ENCODE measurements at regions not wholly inside any gene's neighbourhood (a gene's known extent, or its start where the extent isn't known, plus 50 kb on each side); places are given as distances from the start of the nearest gene placed in this dataset.

DNA sequence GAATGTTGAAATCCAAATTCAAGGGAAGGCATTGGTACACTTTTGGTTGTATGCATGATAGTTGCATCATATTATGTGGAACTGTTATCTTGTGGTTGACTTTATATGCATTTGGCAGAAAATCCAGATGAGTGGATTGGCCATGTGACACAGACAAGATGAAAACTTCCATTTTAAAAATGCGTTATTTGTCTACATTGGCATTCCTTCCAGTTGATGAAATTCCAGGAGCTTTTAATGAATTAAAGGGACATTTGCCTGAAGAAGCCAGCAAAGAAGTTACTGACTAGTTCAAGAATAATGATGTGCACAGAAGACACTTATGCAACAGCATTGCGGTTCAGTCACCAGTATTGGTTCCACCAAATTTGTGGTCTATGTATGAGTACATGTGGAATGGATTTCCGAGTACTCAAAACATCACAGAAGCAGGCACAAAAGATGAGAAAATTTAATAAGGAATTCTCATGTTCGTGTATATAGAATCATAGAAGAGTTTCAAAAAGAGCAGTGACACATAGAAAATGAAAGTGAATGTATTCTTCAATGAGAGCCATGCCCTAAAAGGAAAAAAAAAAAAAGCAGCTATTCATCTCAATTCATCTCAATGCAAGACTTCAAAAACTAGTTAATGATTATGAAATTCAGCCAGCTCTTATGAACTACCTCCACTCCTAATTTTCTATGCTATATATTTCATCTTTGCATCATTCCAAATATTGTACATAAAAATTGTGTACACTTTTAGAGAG is 232.1 kb downstream of the RBM43 start:
- DNase-seq, result no peak

DNA sequence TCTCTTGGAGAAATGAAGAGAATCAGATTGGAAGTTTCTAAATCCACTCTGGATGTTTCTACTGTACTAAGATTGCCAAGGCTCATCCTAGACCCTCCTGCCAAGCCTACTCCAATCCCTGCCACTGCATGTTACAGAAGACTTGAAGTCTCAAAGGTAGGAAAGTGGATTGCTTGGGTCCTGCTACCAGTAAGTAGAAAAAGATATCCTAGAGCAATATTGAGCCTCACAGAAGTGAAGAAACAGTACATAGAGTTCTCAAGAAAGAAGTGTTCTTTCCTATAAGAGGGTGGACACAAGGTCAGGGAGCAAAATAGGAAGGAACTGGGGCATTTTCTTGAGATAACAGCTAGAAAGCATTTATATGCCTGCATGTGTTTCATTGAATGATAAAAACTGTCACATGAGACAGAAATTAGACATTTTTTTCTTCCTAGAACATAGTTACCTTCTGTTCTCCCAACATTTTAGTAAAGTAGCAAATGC is 232.9 kb downstream of the RBM43 start:
- no peak for DNase-seq

DNA sequence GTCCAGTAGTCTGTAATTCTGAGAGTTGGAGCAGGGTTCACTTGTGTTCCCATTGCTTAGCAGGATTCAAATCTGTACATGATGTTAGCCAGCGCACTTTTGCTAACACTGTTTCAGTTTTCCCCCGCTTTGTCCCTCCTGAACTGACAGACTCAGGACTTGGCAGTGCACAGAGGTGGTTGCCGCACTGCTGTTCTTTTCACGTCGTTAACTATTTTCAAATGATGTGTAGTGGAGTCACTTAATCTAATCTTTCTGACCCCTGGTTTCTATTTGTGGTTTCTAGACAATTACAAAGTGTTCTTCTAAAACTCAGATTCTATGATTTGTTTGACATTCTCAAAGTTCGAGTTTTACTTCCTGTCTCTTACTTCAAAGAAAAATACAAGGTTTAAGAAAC is 234.5 kb downstream of the RBM43 start:
- DNase-seq, result no peak

DNA sequence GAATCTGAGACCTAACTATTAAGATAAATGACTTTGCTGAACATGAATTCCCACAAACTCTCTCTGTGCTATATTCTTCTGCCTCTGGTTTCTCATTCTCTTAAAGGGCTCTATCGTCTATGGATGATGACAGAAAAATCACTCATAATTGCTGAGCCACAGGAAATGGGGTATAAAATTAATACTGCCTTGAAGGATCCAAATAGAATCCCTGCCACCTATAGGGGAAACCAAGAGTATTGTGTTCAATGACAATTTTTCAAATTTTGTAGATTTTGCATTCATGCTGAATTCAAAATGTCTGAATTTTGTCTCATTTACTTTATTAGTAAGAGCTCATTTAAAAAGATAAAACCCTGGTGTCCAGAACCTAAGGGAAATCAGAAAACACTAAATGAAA is 235.8 kb downstream of the RBM43 start:
- DNase-seq, result no peak

DNA sequence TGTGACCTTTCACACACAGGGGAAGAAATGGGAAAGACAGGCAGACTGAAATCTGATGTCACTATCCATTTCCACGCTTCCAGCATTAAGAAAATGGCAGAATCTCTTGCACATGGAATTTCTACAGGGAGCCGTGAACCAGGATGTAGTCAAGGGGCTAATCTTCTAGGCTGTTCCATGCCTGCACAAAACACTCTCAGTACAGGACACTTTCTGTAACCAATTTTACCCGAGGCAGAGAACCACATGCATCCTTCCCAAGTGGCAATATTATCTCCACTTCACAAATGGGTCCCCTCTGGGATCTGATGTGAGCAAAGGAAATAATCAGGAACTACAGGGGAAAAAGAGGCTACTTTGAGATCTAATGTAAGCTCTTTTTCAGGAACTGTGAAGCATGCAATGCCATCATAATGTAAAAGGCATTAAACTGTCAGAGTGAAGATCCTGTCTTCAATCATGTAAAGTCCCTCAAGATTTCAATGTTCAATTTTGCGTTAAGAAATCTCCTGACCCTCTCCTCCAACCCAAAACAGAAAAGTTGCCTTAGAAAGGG is 236.9 kb downstream of the RBM43 start:
- DNase-seq, result no peak

DNA sequence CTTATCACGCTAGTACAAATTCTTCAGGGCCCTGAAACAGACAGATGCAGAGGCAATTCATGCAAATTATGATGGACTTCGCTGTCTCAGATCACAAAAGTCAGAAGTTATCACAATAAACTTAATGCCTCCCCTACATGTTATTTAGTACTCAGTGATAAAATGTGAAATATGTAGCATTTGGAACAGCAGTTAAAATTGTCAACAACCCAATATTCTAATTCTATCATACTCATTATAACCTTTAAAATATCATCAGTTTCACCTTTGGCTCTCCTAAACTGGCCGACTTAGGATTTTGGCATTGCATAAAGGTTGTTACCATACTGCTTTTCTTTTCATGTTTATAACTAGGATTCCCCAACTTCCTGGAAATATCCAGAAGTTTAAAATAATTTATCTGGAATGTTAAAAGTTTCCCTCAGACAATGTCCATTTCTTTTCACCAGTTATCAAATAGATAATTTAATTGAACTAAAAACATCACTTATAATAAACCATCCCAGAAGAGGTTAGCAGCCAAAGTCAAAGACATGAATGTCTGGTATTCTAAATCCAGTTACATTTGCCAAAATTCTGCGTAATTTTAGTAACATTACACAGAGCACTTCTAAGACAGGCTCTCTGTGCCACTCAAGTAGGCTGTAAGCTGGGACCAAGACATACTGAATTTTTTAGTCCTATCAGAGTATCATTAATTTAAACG is 239.8 kb downstream of the RBM43 start:
- DNase-seq, result no peak

DNA sequence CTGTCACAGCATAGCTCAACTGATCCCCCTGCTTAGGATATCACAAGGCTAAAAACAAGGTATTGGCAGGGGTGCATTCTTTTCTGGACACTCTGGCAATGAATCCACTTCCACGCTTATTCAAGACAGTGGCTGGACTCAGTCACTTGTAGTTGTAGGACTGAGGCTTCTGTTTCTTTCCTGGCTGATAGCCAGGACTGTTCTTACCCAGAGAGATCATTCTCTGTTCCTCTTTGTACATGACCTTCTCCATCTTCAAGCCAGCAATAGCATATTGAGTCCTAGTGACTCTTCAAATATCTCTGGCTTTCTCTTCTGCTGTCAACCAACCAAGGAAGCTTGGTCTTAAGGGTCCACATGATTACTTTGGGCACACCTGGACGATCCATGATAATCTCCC is 241.3 kb downstream of the RBM43 start:
- no peak for DNase-seq

DNA sequence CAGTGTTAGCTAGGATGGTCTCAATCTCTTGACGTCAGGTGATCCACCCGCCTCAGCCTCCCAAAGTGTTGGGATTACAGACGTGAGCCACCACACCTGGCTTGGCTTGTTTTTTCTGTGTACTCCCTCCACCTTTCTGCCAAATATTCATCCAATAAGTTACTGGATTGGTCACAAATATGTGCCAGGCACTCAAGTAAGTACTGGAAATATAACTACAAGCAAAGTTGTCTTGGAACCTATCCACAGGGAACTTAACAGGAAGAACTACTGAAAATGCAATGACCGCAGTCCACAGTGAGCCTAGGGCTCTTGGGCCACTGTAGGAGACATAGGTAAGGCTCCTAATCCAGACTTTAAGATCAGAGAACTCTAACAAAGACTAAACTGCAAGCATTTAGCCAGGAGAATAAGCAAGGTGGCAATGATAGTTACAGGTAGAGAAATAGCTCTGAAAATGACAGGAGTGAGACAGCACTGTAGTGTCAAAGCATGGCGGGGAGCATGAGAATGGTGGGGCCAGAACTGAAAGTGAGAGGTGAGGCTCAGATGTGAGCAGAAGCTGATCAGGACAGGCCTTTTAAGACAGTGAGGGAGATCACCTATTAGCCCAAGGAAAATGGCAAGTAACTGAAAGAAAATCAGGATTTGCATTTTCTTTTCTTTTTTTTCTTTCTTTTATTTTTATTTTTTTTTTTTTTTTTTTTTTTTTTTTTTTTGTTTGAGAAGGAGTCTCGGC is 252.1 kb downstream of the RBM43 start:
- no peak for DNase-seq

DNA sequence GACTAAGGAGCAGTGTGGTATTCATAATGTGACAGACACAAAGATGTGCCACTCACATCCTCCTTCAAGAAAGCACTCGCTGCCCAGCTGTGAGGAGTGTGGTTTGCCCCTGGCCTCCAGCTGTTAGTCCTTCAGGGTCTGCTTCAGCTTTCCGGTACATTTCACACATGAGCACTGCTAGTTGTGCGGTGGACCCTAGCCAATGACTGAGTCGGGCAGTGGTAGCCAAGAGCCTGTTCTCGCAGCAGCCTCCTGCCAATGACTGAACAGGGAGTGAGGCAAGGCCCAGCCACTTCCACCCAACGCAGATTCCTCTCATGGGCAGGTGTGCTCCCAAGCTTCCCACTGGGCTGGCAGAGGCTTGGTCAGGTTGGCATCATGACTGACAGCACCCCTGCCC is 254.3 kb downstream of the RBM43 start:
- no peak for DNase-seq

DNA sequence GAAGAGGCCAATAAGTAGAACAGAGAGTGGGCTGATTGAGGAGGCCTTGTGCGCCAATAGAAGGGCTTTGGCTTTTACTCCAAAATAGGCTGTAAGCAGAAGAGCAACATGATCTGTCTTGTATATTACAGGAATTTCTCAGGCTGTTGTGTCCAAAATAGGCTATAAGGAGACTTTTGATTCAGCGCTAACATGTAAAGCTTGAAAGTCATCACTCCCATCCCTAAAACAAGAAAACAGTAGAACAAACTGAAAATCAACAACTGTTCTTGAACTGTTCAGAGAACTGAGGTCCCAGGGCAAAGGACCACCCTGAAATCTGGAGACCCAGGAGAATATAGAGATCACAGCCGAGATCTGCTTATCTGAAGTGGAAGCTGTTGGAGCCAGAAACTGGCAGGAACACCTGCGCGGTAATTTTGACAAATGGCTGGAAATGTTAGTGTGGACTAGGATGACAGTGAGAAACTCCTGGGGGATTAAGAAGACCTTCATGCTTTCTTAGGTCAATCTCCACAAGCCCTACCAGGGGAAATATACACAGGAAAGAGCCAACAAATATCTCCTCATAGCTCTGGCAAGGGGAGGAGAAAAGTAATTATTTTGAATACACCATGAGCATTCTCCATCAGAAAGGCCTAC is 258.6 kb downstream of the RBM43 start:
- DNase-seq, result no peak

DNA sequence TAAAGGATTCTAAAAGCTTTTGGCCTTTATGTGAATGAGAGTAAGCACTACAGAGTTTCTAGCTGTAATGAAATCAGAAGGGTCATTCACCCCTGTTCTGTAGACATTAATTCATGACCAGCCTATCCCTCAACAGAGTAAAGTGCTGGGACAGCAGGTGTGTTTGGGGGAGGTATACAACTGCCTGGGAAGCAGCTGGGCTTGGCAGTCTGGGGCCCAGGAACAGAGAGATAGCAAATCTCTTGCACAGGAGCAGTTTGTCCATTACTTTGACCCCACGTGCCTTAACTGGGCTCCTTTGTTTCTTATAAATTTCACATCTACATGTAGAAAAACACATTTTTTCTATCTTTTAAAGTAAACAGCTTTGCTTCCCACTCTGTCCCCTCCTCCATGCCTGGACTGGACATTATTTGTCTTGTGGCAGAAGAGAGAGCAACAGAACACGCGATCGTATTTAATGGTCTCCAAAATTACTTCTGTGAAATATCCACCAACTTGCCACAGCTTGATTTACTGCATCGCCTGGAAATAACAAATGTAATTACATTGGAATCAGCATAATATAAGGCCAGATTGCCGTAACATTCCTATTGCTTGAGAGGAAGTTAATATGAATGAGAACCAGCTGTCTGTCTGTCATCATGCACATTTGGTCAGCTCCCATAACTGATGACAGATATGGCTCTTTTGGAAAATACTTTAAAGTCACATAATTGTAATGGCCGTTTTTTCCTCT is 263.8 kb downstream of the RBM43 start:
- DNase-seq, result no peak

DNA sequence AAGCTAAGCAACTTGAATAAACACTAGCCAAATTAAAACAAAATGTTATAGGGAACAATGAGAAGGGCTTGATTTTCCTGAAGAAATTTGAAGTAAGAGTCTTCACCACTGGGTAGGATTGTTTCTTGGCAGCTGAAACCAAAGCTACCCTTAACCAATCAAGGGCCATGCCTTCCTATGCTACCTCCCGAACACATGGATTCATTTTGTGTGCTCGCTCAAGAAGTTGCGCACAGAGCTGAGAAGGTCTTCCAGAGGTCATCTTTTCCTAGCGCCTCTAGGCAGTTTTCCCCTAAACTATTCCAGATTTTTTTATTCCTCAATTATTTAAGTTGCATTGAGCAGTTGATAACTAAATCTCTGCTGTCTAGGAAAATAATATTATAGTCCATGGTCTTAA is 264.6 kb downstream of the RBM43 start:
- no peak for DNase-seq

DNA sequence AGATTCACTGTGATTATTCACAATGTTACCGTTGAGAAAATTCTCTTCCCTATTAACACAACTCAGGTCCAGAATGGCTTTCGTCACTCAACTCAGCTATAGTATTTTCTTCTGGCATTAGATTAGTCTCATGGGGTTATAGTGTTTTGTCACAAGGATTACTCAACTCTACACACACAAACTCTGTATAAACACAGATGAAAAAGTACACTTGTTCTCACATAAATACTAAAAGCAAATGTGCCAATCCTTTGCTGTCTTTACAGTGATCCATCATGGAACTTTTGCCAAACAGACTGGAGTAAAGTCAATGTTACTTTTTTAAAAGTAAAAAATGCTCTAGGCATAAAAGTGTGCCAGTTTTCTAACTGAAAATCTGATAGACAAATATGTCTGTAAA is 267.6 kb downstream of the RBM43 start:
- DNase-seq, result no peak

DNA sequence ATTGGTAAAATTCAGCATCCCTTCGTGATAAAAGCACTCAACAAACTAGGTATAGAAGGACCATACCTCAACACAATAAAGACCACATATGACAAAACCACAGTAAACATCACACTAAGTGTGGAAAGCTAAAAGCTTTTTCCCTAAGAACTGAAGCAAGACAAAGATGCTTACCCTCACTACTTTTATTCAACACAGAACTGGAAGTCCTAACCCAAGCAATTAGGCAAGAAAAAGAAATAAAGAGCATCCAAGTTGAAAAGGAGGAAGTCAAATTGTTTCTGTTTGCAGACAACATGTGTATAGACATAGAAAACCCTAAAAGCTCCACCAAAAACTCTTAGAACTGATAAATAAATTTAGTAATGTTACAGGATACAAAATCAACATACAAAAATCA is 271.7 kb downstream of the RBM43 start:
- DNase-seq, result no peak

DNA sequence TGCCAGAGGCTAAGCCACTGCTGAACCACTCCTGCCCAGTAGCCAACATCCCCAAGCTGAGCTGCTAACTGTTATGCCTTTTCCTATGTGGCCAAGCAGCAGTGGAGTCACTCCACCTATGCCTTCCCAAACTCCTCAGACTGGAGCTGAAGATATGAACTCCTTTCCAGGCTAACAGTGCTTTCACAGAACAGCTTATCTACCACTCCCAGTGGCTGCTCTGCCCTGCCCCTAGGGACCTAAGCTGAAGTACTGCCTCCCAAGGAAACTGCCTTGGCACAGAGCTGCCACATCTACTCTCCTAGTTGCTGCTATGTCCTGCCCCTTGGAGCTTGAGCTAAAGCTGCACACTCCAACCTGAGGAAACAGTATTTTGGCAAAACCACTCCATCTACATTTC is 275.9 kb downstream of the RBM43 start:
- DNase-seq, result no peak

DNA sequence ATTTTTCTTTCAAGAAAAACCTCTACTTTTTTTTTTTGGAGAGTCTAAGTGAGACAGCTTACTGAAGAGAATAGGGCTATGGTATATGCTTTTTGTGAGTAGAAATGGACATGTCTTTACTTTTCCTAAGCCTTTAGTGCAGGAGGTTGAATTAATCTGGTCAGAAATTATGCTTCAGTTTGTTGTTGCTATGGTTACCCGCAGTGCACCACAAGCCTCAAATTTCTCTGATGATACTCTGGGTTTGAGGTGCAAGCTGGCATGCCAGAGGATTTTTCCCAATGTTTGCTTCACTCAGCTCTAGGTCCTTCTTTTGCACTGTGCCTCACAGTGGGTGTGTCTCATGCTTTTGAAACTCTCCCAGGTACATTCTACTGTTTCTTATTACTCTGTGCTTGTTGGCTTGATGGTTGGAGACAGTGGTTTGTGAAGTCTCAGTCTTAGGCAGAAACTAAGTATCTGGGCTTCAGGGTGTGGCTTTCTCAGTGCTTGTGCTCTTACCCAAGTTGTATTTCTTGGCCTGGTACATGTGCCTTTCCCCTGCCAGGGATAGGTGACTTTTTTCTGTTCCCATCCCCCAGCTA is 278.3 kb downstream of the RBM43 start:
- no peak for DNase-seq

DNA sequence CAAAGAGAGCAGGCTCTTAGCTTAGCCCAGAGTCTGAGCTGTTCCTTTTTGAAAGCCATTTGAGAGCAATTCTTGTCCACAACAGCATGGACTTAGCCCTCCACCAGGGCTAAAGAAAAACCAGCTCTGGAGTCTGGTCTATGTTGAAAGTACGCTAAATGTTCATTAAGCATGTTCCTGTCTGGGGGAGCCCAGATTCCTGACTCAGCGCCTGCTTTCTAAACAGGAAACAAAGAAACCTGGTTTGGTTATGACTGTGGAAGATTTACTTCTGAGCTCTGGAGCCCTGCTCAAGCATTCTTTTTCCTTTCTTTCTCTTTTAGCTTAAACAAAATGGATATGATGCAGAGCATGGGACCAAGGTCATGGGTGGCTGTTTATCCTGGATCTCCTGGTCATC is 279.8 kb downstream of the RBM43 start:
- no peak for DNase-seq

DNA sequence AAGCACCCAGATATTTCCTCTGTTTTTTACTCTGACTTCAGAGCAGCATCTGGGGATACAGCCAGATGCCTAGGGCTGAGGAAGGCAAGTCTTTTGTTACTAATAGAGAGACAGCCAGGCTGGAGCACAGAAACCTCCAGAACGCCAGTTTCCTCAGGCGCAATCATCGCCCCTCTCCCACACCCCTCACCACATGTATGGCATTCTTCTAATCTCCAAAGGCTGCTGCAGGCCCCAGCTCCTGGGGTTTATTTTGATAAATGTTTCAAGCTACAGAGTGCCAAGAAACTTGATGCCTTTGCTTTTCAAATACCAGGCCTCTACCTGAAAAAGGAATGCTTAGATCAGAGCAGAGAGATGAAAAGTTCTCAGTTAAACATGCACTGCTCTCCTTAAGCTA is 283.6 kb downstream of the RBM43 start:
- DNase-seq, result no peak

DNA sequence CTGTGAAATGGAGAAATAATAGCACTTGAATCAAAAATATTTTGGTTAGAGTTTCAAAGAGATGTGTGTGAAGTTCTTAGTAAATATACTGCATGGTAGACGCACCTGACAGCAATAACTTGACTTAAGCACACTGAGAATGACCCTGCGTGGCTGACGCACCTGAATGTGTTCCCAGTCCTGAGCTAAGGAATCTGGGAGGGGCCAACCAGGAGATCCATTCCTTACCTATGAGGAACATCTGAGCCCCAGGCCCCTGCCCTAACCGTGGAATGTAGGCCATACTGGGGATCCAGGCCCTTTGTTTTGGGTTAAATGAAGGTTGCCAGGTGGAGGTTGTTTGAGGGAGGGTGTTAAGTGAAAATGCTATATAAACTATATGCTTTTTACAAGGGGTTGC is 284.4 kb downstream of the RBM43 start:
- DNase-seq, result no peak

DNA sequence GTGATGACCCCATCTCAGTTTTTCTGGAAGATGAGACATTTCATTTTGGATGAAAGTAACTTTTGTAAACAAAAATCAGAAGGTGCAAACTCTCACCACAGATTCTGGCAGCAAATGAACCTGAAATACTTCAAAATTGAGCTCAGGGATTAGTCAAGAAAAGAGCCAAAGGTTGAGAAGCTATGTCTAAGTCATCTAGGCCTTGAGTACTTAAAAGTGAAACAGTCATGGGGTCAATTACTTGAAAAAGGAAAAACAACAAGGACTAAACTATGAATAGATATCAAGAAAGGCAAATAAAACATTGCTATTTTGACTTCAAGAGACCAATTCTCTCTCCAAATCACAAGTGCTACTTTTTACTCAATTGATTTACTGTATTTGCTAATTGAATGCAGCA is 285.1 kb downstream of the RBM43 start:
- no peak for DNase-seq

DNA sequence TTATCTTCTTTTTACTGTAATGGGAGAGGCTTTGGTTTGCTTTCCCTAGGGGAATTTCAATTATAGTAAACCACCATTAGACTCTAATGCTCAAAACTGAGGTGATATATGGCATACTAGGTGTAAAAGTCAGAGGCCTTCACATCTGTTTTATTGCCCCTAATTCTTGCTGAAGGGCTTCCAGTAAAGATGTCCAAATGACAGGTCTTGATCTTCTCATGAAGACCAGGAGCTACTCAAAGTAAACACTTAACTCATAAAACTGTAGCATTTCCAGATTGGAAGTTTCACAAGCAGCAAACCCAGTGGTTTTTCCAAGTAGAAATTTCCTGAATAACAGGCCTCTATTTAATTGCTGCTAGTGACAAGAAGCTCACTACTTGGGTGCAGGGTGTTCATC is 286.8 kb downstream of the RBM43 start:
- no peak for DNase-seq

DNA sequence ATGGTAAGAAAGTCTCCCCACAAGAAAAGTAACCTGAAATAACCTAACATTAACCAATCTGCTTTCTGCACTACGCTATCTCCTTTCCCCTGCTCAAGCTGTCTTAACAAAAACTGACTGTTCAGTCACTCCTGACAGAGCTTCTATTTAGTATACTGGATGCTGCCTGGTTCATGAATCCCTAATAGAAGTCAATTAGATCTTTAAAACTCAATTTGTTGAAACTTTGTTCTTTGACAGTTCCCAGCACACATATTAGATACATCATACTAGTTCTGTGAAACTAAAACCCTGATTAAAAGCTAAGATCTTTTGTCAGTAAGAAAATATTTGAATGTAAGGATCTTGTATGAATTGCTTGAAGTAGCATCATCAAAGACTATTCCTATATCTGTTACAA is 287.4 kb downstream of the RBM43 start:
- DNase-seq, result no peak

Measured in activated T-cell treated with anti-CD3 and anti-CD28 coated beads, Interleukin-2, amount 50 U/mL, for 48 hours (primary cell).